Chondrocyte (in vitro differentiated cells): ENCODE measurements at regions not wholly inside any gene's neighbourhood (a gene's known extent, or its start where the extent isn't known, plus 50 kb on each side); places are given as distances from the start of the nearest gene placed in this dataset.

Source experiments
- DNase-seq: peaks from one replicate; pipeline ENCODE4 v3.0.0; 2021; ENCODE audit warnings: mixed read lengths, low spot score
- H3K27ac Mint-ChIP-seq: one replicate; pipeline ENCODE4 v1.8.0; 2021; ENCODE audit warnings: mild to moderate bottlenecking, moderate library complexity, mixed read lengths; ENCODE audit not compliant: unreplicated experiment
- H3K27me3 Mint-ChIP-seq: 2 replicates; pipeline ENCODE4 v1.8.0; 2021; ENCODE audit warnings: low read depth, mixed read lengths
- H3K36me3 Mint-ChIP-seq: 2 replicates; pipeline ENCODE4 v1.8.0; 2021; ENCODE audit warnings: low read depth, mixed read lengths
- H3K4me1 Mint-ChIP-seq: 2 replicates; pipeline ENCODE4 v1.8.0; 2021; ENCODE audit warnings: low read depth, mild to moderate bottlenecking, mixed read lengths
- H3K4me3 Mint-ChIP-seq: one replicate; pipeline ENCODE4 v1.8.0; 2021; ENCODE audit warnings: mild to moderate bottlenecking, moderate library complexity, mixed read lengths; ENCODE audit not compliant: unreplicated experiment
- H3K9me3 Mint-ChIP-seq: 2 replicates; pipeline ENCODE4 v1.8.0; 2021; ENCODE audit warnings: low read depth, mixed read lengths
- CTCF ChIP-seq: fragments of 200-600 bp; sonication (generic); IDR thresholded peaks from 2 replicates; pipeline ENCODE4 v1.5.0; 2021; ENCODE audit warnings: antibody characterized with exemption, mild to moderate bottlenecking, moderate library complexity

- Mint-ChIP-seq H3K27ac (no peak overlapping the region), H3K27me3 (peaks cover 8% of the 10 kb centered on the region), H3K4me3 (no peak overlapping the region), H3K9me3 (no peaks in the 10 kb centered on the region), H3K36me3 (no peaks in the 10 kb centered on the region), H3K4me1 (no peaks in the 10 kb centered on the region)
- no peak for TF ChIP-seq CTCF
- DNase-seq, result no peak
These were observed 375.3 kb downstream of the PLOD2 start for GRCh38 chr3:145785668-145786067.

DNA sequence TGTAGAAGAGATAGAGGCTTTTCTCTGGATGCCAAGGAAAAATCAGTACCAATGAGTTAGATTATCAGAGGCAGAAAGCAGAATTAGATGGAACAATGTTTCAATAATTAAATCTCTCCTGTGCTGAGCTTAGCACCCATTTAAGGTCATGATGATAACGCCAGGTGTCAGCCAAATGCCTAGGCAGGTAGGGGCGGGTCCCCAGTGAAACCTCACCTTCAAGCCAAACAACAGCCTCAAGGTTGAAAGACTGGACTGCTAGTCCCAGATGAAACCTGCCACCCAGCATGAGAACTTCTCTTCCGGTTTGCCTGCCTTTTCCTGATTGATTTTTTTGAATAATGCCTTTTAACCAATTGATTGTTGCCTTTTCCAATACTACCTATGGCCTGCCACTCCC is 363.0 kb downstream of the PLOD2 start:
- Mint-ChIP-seq H3K27me3 (no peaks in the 10 kb centered on the region), H3K4me3 (no peak overlapping the region), H3K27ac (no peak overlapping the region), H3K9me3 (peaks cover 8% of the 10 kb centered on the region), H3K36me3 (no peaks in the 10 kb centered on the region), H3K4me1 (peaks cover 31% of the 10 kb centered on the region)
- no peak for DNase-seq
- TF ChIP-seq CTCF, result no peak

GRCh38 chr3:145798696-145799537 is 362.1 kb downstream of the PLOD2 start:
- Mint-ChIP-seq H3K9me3 (peaks cover 4% of the 10 kb centered on the region), H3K27me3 (no peaks in the 10 kb centered on the region), H3K4me1 (peaks cover 31% of the 10 kb centered on the region), H3K27ac (no peak overlapping the region), H3K4me3 (no peak overlapping the region), H3K36me3 (no peaks in the 10 kb centered on the region)
- TF ChIP-seq CTCF, result peak; percentile 17
- DNase-seq, result no peak

DNA sequence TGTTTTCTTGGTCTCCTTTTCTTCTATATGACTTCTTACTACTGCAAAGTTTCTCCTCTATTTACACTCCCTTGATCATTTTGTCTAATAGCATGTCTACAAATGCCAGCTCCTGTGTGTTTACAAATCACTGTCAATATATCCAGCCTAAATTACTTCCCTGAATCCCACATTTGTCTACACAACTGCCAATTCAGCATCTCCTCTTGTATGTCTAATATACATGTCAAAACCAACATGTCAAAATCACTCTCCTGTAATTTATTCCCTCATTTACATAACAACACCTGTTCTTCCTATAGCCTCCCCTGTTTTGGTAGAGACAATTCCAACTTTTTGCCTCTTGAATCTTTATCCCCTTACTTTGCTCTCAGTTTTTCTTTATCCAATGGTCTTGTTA is 359.3 kb downstream of the PLOD2 start:
- Mint-ChIP-seq H3K4me1 (peaks cover 31% of the 10 kb centered on the region), H3K4me3 (no peak overlapping the region), H3K9me3 (no peaks in the 10 kb centered on the region), H3K27ac (no peak overlapping the region), H3K27me3 (no peaks in the 10 kb centered on the region), H3K36me3 (no peaks in the 10 kb centered on the region)
- no peak for TF ChIP-seq CTCF
- no peak for DNase-seq

DNA sequence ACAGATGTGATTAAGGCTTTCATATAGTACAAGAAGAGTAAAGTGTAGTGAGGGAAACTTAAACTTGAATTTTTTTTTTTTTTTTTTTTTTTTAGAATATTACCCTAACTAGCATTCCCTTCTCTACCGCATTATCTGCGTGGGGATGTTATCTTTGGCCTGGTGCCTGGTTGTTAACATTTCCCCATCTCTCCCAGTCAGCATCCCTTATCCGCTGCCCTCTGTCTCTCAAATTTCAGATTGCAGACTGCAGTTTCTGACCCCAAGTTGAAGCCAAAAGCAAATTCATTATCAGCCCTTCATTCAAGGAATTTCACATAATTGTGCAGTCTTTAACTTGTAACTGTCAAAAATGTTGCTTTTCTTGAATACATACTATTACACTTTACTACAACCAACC is 353.0 kb downstream of the PLOD2 start:
- Mint-ChIP-seq H3K4me3 (no peak overlapping the region), H3K27me3 (no peaks in the 10 kb centered on the region), H3K36me3 (no peaks in the 10 kb centered on the region), H3K4me1 (peaks cover 6% of the 10 kb centered on the region), H3K9me3 (no peaks in the 10 kb centered on the region), H3K27ac (no peak overlapping the region)
- peak; percentile 56 for TF ChIP-seq CTCF
- DNase-seq, result no peak
